ENCODE measurements at regions not wholly inside any gene's neighbourhood (a gene's known extent, or its start where the extent isn't known, plus 50 kb on each side); places are given as distances from the start of the nearest gene placed in this dataset.

DNA sequence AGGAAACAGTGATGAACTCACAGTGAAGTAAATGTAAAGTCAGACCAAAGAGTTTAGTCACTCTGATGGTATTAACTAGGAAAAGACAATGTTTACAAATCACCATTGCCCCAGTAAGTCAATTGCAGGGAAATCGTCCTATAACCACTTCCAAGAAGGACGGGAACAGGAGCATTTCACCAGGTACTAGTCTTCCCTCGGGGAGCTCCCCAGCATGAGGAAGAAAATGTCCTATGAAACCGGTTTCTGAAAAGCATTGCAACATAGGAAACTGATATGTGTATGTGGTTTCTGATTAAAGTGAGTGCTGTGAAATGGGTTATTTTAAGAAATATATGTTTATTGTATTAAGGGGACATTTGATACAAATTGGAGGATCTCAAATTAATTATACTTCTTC, 626.7 kb upstream of the ADAMTS16 start:
- DNase-seq (ENCODE audit: low read depth in 3 of 3) = no peak

DNA sequence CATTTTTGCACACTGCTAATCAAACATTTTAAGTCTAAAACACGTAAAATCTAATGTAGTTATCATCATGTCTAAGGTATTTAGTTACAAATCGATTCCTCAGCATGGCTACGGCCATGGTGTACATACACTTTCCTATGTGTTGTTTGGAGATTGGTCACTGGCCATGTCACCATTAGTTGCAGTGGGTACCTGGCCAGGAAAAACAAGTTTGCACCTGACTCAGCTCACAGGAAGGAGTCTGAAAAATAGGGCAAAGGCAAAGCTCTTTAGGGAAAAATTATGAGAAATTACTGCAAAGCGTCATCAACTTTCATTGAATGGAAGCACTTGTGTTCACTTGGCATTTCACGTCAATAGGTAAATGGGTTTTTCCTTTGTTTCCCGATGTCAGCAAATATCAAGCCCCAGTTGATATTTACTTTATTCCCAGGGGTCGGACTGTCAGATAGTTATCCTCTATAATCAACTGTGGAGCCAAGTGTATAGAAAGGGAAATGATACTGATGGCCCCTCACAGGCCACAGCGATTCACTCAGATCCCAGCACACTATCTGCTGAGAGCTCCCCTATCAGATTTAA, 626.0 kb upstream of the ADAMTS16 start:
- no peak for DNase-seq (ENCODE audit: low read depth in 3 of 3)

DNA sequence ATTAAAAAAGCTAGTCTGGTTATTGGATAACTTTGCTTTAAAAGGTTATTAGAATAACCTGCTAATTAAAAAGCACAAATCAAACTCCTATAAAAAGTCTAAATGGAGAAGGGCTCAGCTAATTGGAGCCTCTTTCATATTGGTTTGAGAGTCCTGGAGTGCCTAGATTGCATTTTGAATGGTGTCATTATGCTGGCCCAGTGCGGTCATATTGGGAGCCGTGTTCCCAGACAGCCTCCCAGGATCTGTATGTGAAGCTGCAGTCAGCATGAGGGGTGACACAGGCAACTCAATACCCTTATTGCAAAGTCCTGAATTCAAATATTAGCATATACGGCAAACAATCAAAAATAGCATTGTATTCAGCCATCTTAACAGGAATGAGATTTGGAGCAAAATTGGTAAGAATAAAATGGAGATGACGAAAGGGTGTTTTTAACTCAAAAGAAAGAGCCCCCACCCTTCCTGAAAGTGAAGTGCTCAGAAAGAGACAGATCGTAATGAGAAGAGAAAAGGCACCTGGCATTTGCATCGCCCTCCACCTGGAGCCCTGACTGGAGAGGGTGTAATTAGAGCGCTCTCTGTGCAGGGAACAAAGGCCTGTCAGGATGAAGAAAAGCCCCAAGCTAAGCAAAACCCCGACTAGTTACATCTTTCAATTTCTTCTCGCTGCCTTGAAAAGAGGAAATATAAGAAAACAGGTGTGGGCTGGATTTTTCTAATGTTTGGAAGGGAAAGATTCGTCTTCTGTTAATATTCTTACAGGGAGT, 621.0 kb upstream of the ADAMTS16 start:
- no peak for DNase-seq (ENCODE audit: low read depth in 3 of 3)

DNA sequence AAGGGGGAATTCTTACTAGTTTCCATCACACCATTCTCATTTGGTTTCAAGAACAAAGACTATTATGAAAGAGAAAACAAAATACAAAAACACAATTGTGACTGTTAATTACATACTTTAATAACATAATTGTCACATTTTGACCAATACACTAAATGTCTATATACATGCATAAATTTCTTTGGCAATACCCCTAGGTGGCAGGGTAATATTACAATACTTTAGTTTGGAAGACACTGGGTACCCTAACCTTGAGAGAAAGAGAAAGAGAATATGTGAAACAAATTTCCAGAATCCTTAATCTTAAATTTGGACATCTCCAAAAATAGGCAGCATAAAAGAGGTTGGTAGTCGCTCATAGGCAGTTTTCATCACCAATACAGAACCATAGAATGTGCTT, 619.6 kb upstream of the ADAMTS16 start:
- DNase-seq (ENCODE audit: low read depth in 3 of 3) = no peak

DNA sequence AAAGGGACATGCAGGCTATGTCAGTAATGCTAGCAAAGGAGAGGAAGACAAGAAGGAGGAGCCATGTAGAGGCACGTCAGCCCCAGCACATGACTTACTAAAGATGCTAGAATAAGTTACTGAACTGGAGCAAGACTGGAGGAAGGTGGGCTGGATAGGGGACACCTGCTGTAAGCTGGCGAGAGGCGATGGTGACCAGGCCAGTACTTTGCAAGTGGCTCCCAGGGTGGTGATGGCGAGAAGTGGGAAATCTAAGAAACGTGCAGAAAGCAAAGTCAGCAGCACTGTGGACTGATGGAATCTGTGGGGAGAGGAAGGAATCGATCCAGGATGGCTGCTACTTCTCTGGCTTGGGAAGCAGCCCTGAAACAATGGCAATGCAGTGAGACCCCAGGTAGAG, 617.1 kb upstream of the ADAMTS16 start:
- no peak for DNase-seq (ENCODE audit: low read depth in 3 of 3)

DNA sequence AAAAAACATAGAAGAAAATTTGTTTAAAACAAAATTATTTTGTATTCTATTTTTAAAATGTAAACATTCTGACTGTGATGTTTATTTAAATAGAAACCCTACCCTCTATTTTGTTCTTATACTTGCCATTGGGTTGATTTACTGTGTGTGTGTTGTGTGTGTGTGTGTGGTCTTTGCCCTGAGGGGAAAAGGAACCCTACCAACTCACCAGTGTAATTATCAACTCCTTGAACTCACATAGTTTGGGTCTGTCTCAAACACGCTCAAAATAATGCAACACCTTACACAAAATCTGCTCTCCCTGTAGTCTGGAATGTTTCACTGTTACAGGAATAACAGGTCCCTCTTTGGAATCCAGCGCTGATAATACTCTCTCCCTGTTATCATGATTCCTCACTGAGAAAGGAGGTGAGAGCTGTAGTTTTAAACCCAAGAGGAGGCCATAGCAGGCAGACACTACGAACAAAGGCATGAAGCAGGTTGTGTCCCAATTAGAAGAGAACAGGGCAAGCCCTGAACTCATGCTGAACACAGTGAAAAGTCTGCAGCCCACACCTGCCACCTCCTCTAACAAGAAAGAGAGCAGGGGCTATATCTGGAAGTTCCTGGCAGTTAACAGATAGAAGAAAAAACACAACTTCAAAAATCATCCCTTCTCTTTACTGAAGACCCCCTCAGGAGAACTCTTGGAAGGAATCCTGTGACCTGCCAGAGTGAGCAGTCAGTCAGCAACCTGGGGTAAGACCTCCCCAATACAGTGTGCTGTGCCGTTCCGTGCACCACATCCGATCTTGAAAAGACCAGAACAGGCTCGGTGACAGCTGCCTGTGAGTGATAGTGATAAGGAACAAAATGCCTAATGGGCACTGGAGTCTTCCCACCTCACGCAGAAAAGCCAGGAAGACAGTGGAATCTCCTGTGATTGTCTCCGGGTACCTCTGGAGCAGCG, 608.1 kb upstream of the ADAMTS16 start:
- no peak for DNase-seq (ENCODE audit: low read depth in 3 of 3)

DNA sequence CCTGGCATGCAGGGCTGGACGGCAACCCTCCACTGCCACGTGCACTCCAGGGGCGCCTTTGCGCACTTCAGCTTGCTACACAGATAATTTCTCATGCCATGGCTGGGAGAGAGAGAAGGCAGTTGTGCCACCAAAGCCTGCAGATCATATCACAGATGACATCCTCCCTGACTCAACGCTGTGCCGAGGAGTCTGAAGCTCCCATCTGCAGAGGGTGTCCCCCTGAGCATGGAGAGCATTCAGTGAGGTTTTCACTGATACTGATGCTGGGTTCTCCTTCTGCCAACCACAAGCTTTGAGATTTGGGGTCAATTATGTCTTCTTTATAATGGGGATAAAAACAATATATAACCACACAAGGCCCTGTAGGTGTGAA, 607.4 kb upstream of the ADAMTS16 start:
- no peak for DNase-seq (ENCODE audit: low read depth in 3 of 3)

DNA sequence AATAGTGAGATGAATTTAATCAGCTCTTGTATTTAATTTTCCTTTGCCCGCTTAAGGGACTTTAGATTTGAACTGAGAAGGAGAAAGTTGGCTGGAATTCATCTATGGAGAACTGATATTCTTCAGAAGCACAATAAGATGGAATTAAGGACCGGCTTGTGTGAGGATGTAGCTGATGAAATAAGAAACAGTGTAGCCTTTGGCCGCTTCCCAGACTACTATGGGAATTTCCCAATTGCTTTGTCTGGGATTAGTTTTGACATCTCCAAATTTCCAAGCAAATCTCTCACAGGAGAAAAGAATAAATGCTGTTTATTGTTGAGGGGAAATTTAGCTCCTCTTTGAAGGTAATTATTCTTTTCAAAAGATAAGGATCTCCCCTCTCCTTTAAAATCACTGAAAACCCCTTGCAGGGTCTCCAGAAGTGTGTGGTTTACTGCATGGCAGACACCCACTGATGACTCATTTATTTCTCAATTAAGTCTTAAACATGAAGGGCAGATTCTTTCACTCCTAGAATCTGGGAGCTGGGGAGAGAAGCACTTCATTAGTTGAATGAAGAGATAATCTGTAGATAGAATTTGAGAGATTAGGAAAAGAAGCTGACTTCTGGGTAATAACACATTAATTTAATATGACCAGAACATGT, 606.5 kb upstream of the ADAMTS16 start:
- no peak for DNase-seq (ENCODE audit: low read depth in 3 of 3)

DNA sequence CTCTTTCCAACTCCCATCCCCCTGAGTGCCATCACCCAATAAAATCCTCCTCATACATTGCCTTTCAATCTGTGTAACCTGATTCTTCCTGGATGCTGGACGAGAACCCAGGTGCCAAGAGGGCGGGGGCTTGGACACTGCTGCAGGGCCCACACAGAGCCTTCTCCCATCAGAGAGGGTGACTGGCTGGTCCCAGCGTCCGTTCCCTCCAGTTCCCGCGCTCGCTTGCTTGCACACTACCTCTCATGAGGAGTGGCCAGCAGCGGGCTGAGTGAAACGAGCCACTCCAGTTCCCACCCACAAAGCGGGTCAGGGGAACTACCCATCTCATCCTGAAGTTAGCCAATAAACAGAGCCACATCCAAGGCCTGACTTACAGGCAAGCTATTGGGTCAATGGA, 602.6 kb upstream of the ADAMTS16 start:
- no peak for DNase-seq (ENCODE audit: low read depth in 3 of 3)

DNA sequence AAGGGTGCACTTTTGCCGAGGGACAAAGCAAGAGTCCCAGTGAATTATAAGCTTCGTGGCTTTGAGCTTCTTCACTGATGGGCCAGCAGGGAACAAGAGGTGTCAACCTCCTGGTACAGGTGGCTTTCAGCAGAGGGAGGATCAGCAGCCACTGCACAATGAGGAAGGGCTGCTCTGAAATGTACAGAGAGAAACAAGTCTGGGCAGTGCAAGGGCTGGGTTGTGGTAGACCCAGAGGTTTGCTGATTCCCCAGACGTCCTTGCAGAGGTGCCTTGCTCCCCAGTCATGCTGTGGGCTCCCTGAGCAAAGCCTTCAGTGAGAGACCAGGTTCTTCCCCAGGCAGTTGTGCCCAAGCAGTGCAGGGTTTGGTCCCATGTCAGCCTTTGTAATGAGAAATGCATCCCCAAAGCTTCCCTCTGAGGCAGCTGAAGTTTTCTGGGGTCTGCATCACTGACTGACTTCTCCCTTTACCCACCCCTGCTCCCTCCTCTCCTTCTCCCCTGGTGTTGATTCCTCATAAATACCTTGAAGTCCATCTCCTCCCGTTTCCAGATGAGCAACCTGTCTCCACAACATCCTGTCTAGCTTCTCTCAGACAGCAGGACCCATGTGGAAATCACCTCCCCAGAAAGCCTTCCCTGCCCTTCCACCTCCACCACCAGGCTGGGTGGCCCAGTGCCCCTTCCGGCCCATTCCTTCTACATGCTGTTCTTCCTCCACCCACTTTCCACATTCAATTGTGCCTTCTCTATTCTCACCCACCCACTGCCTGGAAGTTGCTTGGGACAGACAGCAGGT, 599.6 kb upstream of the ADAMTS16 start:
- no peak for DNase-seq (ENCODE audit: low read depth in 3 of 3)

DNA sequence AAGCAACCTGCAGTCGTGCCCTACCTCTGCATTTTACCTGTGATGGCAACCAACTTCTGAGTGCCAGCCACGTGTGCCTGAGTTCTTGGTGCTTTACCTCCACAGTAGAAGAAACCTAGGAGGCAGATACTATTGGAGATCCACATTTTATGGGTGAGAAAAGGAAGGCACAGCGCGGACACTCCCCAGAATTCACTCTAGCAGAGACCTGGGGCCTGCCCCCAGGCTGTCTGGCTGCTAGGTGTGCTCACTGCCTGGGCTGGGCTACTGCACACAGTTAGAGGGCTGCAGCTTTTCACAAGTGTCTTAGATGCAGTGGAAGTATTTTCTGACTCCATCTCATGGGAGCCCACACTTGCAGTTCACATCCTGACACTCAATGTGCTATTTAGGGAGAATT, 598.8 kb upstream of the ADAMTS16 start:
- no peak for DNase-seq (ENCODE audit: low read depth in 3 of 3)

DNA sequence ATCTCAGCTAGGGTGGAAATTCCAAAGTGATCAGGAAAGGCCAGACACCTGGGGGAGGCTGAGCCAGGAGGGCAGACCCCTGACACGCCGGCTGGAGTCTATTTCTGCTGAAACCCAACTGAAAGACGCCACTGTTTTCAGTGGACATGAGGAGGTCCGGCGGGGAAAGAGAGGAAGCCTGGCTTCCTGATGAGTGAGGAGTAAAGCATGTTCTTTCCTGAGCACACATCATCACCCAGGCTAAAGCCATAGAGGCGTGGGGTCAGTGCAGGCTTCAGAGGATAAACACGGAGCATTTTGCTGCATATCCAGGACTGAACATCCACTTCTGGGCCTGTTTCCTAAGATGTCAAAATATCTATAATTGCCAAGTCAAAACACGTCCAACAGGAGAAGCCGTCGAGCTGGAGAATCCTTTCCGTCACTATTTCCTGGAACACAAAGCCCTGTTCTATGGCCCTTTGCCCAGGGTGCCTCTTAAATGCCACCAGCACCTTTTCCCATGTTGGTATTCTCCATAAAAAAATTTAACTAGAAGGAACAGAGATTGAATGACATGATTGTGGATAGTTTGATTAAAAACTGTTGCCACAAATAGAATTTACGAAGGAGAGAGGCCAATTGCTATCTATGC, 597.9 kb upstream of the ADAMTS16 start:
- no peak for DNase-seq (ENCODE audit: low read depth in 3 of 3)

DNA sequence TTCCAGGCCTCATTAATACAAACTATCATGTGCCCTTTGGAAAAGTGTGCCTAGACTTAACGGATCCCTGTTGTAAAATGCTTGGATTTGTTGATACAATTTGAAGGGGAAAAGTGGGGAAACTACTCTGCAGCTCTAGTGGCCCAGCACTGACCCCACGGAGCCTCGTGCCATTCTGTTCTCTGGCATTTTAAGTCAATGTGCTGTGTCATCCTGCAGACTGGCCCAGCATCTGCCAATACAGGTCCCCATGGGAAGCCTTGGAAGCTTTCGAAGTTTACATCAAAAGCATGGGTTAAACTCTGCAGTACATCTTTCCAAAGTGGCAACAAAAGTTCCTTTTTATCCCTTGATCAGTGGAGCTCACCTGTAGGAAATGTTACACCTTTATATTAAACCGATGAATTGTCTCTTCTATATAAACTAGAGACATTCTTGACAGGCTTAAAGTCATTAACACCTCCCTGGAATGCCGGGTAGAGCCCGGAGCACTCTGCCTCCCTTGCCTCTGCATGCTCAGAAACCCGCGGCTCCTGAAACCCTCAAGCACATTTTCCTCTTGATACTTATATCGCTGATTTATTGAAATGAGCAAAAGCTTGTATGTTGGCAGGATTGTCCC, 596.0 kb upstream of the ADAMTS16 start:
- DNase-seq (ENCODE audit: low read depth in 3 of 3) = no peak

DNA sequence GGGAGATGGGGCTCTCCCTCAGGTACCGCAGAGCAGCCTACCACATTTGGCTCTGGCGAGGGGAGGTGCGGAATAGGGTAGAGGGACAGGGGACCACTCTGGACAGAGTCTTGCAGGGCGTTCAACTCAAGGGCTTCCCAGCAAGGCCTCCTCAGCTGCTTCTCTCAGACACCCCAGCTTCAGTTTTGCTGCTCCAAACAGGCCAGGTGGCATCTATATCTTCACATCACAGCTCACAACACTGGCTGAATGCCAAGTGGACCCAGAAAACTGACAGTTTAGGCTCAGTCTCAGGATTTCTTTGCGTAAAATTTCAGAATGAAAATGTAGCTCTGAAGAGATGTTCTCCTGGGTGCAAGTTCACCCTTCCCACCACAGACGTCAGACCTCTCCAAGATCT, 592.6 kb upstream of the ADAMTS16 start:
- DNase-seq (ENCODE audit: low read depth in 3 of 3) = no peak

DNA sequence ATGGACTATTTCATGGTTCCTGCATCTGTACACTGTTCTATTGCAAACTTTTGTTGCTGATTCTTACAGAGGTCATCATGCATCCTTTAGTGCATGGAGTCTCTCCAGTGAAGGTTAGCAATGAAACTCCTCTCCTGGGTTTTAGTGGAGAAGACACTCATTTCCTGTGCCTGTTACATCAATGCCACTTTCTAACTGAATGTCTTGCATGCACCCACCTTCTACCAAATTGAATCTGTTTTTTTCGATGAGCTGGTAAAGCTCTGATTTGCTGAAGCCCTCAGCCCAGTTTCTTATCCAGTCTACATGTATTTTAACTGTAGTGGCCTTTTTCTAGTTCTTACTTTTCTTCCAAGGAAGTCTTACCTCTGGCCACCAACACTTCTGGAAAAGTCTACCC, 591.8 kb upstream of the ADAMTS16 start:
- DNase-seq (ENCODE audit: low read depth in 3 of 3) = no peak

DNA sequence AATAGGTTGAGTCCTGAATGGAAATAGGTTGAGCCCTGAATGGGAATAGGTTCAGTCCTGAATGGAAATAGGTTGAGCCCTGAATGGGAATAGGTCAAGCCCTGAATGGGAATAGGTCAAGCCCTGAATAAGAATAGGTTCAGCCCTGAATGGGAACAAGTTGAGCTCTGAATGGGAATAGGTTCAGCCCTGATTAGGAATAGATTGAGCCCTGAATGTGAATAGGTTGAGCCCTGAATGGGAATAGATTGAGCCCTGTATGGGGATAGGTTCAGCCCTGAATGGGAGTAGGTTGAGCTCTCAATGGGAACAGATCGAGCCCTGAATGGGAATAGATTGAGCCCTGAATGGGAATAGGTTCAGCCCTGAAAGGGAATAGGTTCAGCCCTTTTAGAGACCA, 590.8 kb upstream of the ADAMTS16 start:
- DNase-seq (ENCODE audit: low read depth in 3 of 3) = no peak

DNA sequence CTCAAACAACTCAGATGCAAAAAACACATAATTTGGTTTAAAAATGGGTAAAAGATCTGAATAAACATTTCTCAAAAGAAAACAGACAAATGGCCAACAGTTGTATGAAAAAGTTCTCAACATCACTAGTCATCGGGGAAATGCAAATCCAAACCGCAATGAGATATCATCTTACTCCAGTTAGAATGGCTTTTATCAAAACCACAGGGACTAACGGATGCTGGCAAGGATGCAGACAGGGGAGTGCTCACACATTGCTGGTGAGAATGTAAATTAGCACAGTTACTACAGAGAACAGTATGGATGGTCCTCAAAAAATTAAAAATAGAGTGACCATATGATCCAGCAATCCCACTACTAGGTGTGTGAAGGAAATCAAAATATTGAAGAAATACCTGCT, 589.1 kb upstream of the ADAMTS16 start:
- DNase-seq (ENCODE audit: low read depth in 3 of 3) = no peak

DNA sequence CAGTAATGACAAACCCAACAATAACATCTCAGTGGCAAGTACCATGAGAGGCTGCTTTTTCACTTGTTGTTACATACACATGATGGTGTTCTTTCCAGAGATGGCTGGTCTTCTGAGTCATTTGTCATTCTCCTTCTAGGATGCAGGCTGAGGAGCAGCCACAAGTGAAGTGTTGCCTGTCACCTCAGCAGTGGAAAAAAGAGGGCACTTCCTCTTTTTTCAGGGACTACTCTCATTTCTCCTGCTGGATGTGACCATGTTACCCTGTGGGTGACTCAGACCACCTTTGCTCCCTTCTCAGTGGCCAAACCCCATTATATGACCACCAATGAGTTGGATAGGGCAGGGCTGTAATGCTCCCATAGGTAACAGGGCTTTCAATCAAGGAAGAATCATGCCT, 587.0 kb upstream of the ADAMTS16 start:
- no peak for DNase-seq (ENCODE audit: low read depth in 3 of 3)

DNA sequence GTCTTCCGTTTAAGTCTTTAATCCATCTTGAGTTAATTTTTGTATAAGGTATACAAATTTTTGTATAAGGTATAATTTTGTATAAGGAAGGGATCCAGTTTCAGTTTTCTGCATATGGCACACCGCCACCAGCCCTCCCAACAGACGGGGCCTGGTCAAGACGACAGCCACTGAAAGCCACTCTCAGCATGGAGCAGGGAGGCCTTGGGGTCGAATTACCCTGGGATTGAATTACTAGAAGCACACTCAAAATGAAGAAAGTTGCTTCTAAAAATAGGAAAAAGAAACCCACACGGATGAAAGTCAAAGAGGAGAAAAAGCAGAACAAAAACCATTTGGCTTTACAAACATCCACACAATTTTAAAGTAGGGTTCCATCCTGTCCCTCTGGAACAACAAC, 586.2 kb upstream of the ADAMTS16 start:
- no peak for DNase-seq (ENCODE audit: low read depth in 3 of 3)

DNA sequence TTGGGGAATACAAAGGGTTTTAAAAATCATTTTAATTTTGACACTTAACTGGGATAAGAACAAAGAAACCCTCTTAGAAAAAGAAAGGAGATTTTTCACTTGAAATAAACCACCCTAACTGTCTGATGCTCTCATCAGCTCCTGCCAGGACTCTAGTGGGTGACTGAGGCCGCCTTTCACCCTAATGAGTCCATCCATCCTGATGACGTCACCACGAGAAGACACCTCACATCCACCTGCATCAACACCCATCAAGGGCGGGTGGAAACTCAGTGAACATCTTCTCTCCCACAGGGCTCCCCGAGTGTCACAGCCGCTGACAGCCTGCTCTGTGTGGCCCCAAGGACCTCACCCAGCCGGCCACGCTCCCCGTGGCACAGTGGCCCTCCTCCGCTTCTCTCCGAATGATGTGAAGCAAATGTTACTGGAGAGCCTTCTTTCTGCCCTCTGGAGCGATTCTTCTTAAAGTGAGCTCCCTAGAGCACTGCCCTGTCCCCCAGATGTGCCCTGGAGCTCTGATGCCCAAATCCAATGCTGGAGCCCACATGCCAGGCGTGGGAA, 584.3 kb upstream of the ADAMTS16 start:
- no peak for DNase-seq (ENCODE audit: low read depth in 3 of 3)

Measured in stimulated activated CD4-positive, alpha-beta T cell treated with anti-CD3 and anti-CD28 coated beads, TNF-alpha, amount 100 ng/mL, for 4 hours (primary cell).